K562 (cell line): ENCODE measurements at regions not wholly inside any gene's neighbourhood (a gene's known extent, or its start where the extent isn't known, plus 50 kb on each side); places are given as distances from the start of the nearest gene placed in this dataset.
A peak's percentile ranks its signal among the peaks of the same experiment; 100 is the strongest.

Source experiments
- ATF3 ChIP-seq, 2 experiments: fragments of 450-650 bp in 1 of 2; sonication (generic) in 1 of 2; formaldehyde crosslinking in 1 of 2; IDR thresholded peaks in 1 of 2; conservative IDR thresholded peaks in 1 of 2; 2 replicates each; pipeline versions ENCODE4 v1.6.1 to v1.8.1; 2016 to 2023; ENCODE audit warnings: mild to moderate bottlenecking in 2 of 2, moderate library complexity in 2 of 2, inconsistent platforms in 1 of 2, missing genetic modification reagents in 1 of 2
- ELK3 ChIP-seq: fragments of 450-650 bp; formaldehyde crosslinking; IDR thresholded peaks from 2 replicates; pipeline ENCODE4 v1.4.0; 2020; ENCODE audit warnings: mild to moderate bottlenecking
- HCFC1 ChIP-seq: IDR thresholded peaks from 2 replicates; pipeline ENCODE4 v1.6.1; 2012; ENCODE audit warnings: low read depth, low read length, improper control_type of control experiment
- HOMEZ ChIP-seq: fragments of 250-450 bp; sonication (Bioruptor Pico); IDR thresholded peaks from 2 replicates; pipeline ENCODE4 v1.4.0; 2020; ENCODE audit warnings: mild to moderate bottlenecking, moderate library complexity
- JUND ChIP-seq, 2 experiments: IDR thresholded peaks; 2 replicates in 1 of 2; 3 replicates in 1 of 2; pipeline ENCODE4 v1.6.1; 2011; ENCODE audit warnings: borderline replicate concordance in 2 of 2, low read depth in 2 of 2, low read length in 2 of 2, improper control_type of control experiment in 1 of 2, missing biosample characterization in 1 of 2, missing genetic modification characterization in 1 of 2, missing genetic modification reagents in 1 of 2
- KHSRP ChIP-seq: fragments of 450-650 bp; IDR thresholded peaks from 2 replicates; pipeline ENCODE4 v1.6.1; 2017
- MITF ChIP-seq: IDR thresholded peaks from 2 replicates; pipeline ENCODE4 v1.6.1; 2014; ENCODE audit warnings: antibody characterized with exemption
- NFXL1 ChIP-seq: fragments of 450-650 bp; formaldehyde crosslinking; IDR thresholded peaks from 2 replicates; pipeline ENCODE4 v1.4.0; 2021; ENCODE audit warnings: mild to moderate bottlenecking
- PTRF ChIP-seq: fragments of 450-650 bp; IDR thresholded peaks from 2 replicates; pipeline ENCODE4 v1.6.1; 2016; ENCODE audit warnings: mild to moderate bottlenecking, missing genetic modification characterization, missing compliant biosample characterization
- SNIP1 ChIP-seq: fragments of 450-650 bp; IDR thresholded peaks from 2 replicates; pipeline ENCODE4 v1.7.1; 2017; ENCODE audit warnings: low read depth, mild to moderate bottlenecking
- SREBF1 ChIP-seq: fragments of 150-350 bp; IDR thresholded peaks from 2 replicates; pipeline ENCODE4 v1.6.1; 2014; ENCODE audit warnings: antibody characterized with exemption, low read depth, low read length, borderline replicate concordance
- STAG1 ChIP-seq: sonication (generic); formaldehyde crosslinking; IDR thresholded peaks from 2 replicates; pipeline ENCODE4 v1.5.0; 2020; ENCODE audit warnings: missing genetic modification reagents, borderline replicate concordance
- TCFL5 ChIP-seq: fragments of 250-450 bp; sonication (Bioruptor Pico); conservative IDR thresholded peaks from 2 replicates; pipeline ENCODE4 v1.6.1; 2021; ENCODE audit warnings: mild to moderate bottlenecking, moderate library complexity, matching md5 sums
- U2AF2 ChIP-seq: fragments of 200-400 bp; formaldehyde crosslinking; optimal IDR thresholded peaks from 2 replicates; pipeline ENCODE3; 2017; ENCODE audit warnings: low read depth, mild to moderate bottlenecking, low read length
- ZBTB17 ChIP-seq: fragments of 450-650 bp; formaldehyde crosslinking; IDR thresholded peaks from 2 replicates; pipeline ENCODE4 v1.4.0; 2020; ENCODE audit warnings: mild to moderate bottlenecking
- ZKSCAN3 ChIP-seq: fragments of 250-450 bp; sonication (Bioruptor Pico); IDR thresholded peaks from 2 replicates; pipeline ENCODE4 v1.4.0; 2020
- ZNF140 ChIP-seq: fragments of 250-450 bp; sonication (Bioruptor Pico); IDR thresholded peaks from 2 replicates; pipeline ENCODE4 v1.8.0; 2021; ENCODE audit warnings: moderate library complexity, mild to moderate bottlenecking, inconsistent platforms
- ZNF175 ChIP-seq: fragments of 200-800 bp; sonication (Bioruptor generic); IDR thresholded peaks from 2 replicates; pipeline ENCODE4 v1.6.1; 2016; ENCODE audit warnings: low read depth, mild to moderate bottlenecking, missing genetic modification characterization, missing compliant biosample characterization
- ZNF197 ChIP-seq: fragments of 200-800 bp; sonication (Bioruptor generic); IDR thresholded peaks from 2 replicates; pipeline ENCODE4 v1.6.1; 2016; ENCODE audit warnings: low read depth, missing genetic modification characterization, missing compliant biosample characterization
- ZNF280A ChIP-seq: fragments of 450-650 bp; IDR thresholded peaks from 2 replicates; pipeline ENCODE4 v1.6.1; 2018; ENCODE audit warnings: mild to moderate bottlenecking, low read depth; ENCODE audit not compliant: partially characterized antibody
- ZNF444 ChIP-seq: fragments of 250-450 bp; sonication (Bioruptor Pico); IDR thresholded peaks from 2 replicates; pipeline ENCODE4 v1.4.0; 2020; ENCODE audit warnings: mild to moderate bottlenecking, moderate library complexity
- ZNF699 ChIP-seq: fragments of 250-450 bp; sonication (Bioruptor Pico); IDR thresholded peaks from 2 replicates; pipeline ENCODE4 v1.8.0; 2021; ENCODE audit warnings: mild to moderate bottlenecking, moderate library complexity; ENCODE audit not compliant: insufficient replicate concordance

GRCh38 chr6:81937296-81937937, 184.9 kb upstream of the TENT5A start (continued):
- no peak for TF ChIP-seq MITF
- no peak; the same call in 1 of the 2 replicates for TF ChIP-seq ZNF175 (CRISPR knock-in tag)
- TF ChIP-seq ATF3 (IDR thresholded peaks at IDR 0.05), result 0 out of 2 replicates have a peak, but pooled peaks have one; percentile 23
- no peak for TF ChIP-seq ATF3 (CRISPR knock-in tag; conservative IDR thresholded peaks at IDR 0.05)
- TF ChIP-seq TCFL5 (CRISPR knock-in tag), result no peak
- TF ChIP-seq ZNF197 (CRISPR knock-in tag), result no peak
- peak; percentile 12; the same call in 1 of the 2 replicates for TF ChIP-seq JUND (IDR thresholded peaks at IDR 0.05; ENCODE audit: borderline replicate concordance, low read depth, low read length)
- no peak for TF ChIP-seq JUND (tag; IDR thresholded peaks at IDR 0.05; ENCODE audit: borderline replicate concordance, low read depth, low read length)
- no peak for TF ChIP-seq SREBF1
- TF ChIP-seq HOMEZ, result no peak
- TF ChIP-seq ZNF444, result no peak
- no peak for TF ChIP-seq ZNF140 (CRISPR knock-in tag)
- no peak for TF ChIP-seq ELK3 (CRISPR knock-in tag)
- no peak for TF ChIP-seq HCFC1
- TF ChIP-seq NFXL1 (CRISPR knock-in tag), result peak; percentile 80; the same call in 1 of the 2 replicates
- TF ChIP-seq SNIP1, result no peak
- no peak for TF ChIP-seq KHSRP
- no peak for TF ChIP-seq U2AF2
- TF ChIP-seq PTRF (tag), result peak; percentile 53; the same call in 1 of the 2 replicates
- no peak for TF ChIP-seq ZNF280A
- no peak for TF ChIP-seq STAG1 (CRISPR knock-in tag)
- no peak for TF ChIP-seq ZBTB17 (CRISPR knock-in tag)
- no peak for TF ChIP-seq ZKSCAN3 (CRISPR knock-in tag)
- no peak for TF ChIP-seq ZNF699 (CRISPR knock-in tag)
